IMR-90 (cell line): ENCODE measurements at regions not wholly inside any gene's neighbourhood (a gene's known extent, or its start where the extent isn't known, plus 50 kb on each side); places are given as distances from the start of the nearest gene placed in this dataset.

Experiments
- ATAC-seq: fragments of 200-7000 bp; cut with Tn5 transposase; 2 replicates; pipeline ENCODE4 v1.9.1; 2020; ENCODE audit warnings: low read depth, mild to moderate bottlenecking, moderate library complexity
- BruUV-seq: library from RNA; stranded (reverse); fragments of 400-500 nt; replicated peaks from 2 replicates; lab custom pipeline; 2021; lab: Mats Ljungman, UMichigan
- CTCF ChIA-PET: fragments of 300-600 bp; formaldehyde crosslinking; extraction: SDS; loops from one replicate; lab custom pipeline; 2021; ENCODE audit warnings: antibody characterized with exemption; lab: Yijun Ruan, JAX
- POLR2A ChIA-PET: fragments of 300-600 bp; sonication (Branson Sonifier 250); formaldehyde crosslinking; loops from one replicate; lab custom pipeline; 2022; ENCODE audit warnings: antibody characterized with exemption; ENCODE audit not compliant: unreplicated experiment; lab: Charles Lee
- DNase-seq: peaks from one replicate; pipeline ENCODE4 v3.0.0; 2013
- H2AFZ ChIP-seq: replicated peaks from 2 replicates; pipeline ENCODE3; 2013; ENCODE audit warnings: low read length, mild to moderate bottlenecking; ENCODE audit not compliant: poor library complexity
- H2AK5ac ChIP-seq: 2 replicates; pipeline ENCODE4 v1.6.1; 2013; ENCODE audit warnings: low read depth, low read length, inconsistent platforms
- H2AK9ac ChIP-seq: replicated peaks from 2 replicates; pipeline ENCODE3; 2013; ENCODE audit warnings: mild to moderate bottlenecking, low read depth, low read length, moderate library complexity; ENCODE audit not compliant: poor library complexity
- H2BK120ac ChIP-seq: 2 replicates; pipeline ENCODE4 v1.6.1; 2013; ENCODE audit warnings: low read depth, low read length, inconsistent platforms
- H2BK15ac ChIP-seq: 3 replicates; pipeline ENCODE4 v1.6.1; 2013; ENCODE audit warnings: low read depth, low read length, inconsistent platforms
- H2BK20ac ChIP-seq: 2 replicates; pipeline ENCODE4 v1.6.1; 2013; ENCODE audit warnings: low read depth, mild to moderate bottlenecking, inconsistent platforms, low read length, moderate library complexity
- H2BK5ac ChIP-seq: 2 replicates; pipeline ENCODE4 v1.6.1; 2013; ENCODE audit warnings: mild to moderate bottlenecking, low read depth, low read length, inconsistent platforms; ENCODE audit not compliant: poor library complexity, severe bottlenecking
- H3K14ac ChIP-seq: replicated peaks from 2 replicates; pipeline ENCODE4 v1.6.1; 2013; ENCODE audit warnings: low read depth, low read length, inconsistent platforms
- H3K18ac ChIP-seq: 2 replicates; pipeline ENCODE4 v1.6.1; 2013; ENCODE audit warnings: low read depth, low read length, control low read depth
- H3K23ac ChIP-seq: 2 replicates; pipeline ENCODE4 v1.6.1; 2013; ENCODE audit warnings: low read depth, low read length, inconsistent platforms
- H3K27ac ChIP-seq: 2 replicates; pipeline ENCODE4 v1.5.1; 2013; ENCODE audit warnings: mild to moderate bottlenecking, control low read depth, low read length; ENCODE audit not compliant: insufficient read depth
- H3K27me3 ChIP-seq: 2 replicates; pipeline ENCODE4 v1.6.1; 2013; ENCODE audit warnings: low read length; ENCODE audit not compliant: control insufficient read depth, insufficient read depth
- H3K36me3 ChIP-seq: 2 replicates; pipeline ENCODE4 v1.6.1; 2013; ENCODE audit warnings: low read length, mixed read lengths; ENCODE audit not compliant: control insufficient read depth, insufficient read depth
- H3K4ac ChIP-seq: 2 replicates; pipeline ENCODE4 v1.6.1; 2013; ENCODE audit warnings: low read depth, low read length, inconsistent platforms
- H3K4me1 ChIP-seq: 2 replicates; pipeline ENCODE4 v1.6.1; 2013; ENCODE audit warnings: low read length, mixed read lengths; ENCODE audit not compliant: control insufficient read depth, insufficient read depth
- H3K4me2 ChIP-seq: 2 replicates; pipeline ENCODE4 v1.6.1; 2013; ENCODE audit warnings: low read depth, mild to moderate bottlenecking, control low read depth, low read length, moderate library complexity
- H3K4me3 ChIP-seq: 2 replicates; pipeline ENCODE4 v1.5.1; 2013; ENCODE audit warnings: low read depth, mild to moderate bottlenecking, control low read depth, low read length, moderate library complexity; ENCODE audit not compliant: insufficient read depth
- H3K56ac ChIP-seq: 2 replicates; pipeline ENCODE4 v1.6.1; 2013; ENCODE audit warnings: low read length, inconsistent platforms; ENCODE audit not compliant: insufficient read depth; ENCODE audit errors: extremely low read depth
- H3K79me1 ChIP-seq, 2 experiments: 2 replicates each; pipeline ENCODE4 v1.6.1; 2013; ENCODE audit warnings: low read length in 2 of 2, inconsistent platforms in 1 of 2, low read depth in 1 of 2
- H3K9ac ChIP-seq: 2 replicates; pipeline ENCODE4 v1.6.1; 2013; ENCODE audit warnings: low read depth, low read length, control low read depth
- H3K9me1 ChIP-seq: 2 replicates; pipeline ENCODE4 v1.6.1; 2013; ENCODE audit warnings: low read length, inconsistent platforms; ENCODE audit not compliant: insufficient read depth
- H3K9me3 ChIP-seq: 2 replicates; pipeline ENCODE4 v1.6.1; 2013; ENCODE audit warnings: low read length; ENCODE audit not compliant: control insufficient read depth, insufficient read depth
- H4K20me1 ChIP-seq: 2 replicates; pipeline ENCODE4 v1.6.1; 2013; ENCODE audit warnings: low read length, inconsistent platforms; ENCODE audit not compliant: insufficient read depth
- H4K5ac ChIP-seq: 2 replicates; pipeline ENCODE4 v1.6.1; 2013; ENCODE audit warnings: mild to moderate bottlenecking, low read depth, low read length, control low read depth
- H4K8ac ChIP-seq, 2 experiments: 2 replicates each; pipeline ENCODE4 v1.6.1; 2013; ENCODE audit warnings: low read depth in 2 of 2, low read length in 2 of 2, control low read depth in 1 of 2, inconsistent platforms in 1 of 2
- H4K91ac ChIP-seq: 2 replicates; pipeline ENCODE4 v1.6.1; 2013; ENCODE audit warnings: low read depth, low read length, inconsistent platforms; ENCODE audit not compliant: insufficient read depth
- CEBPB ChIP-seq: IDR thresholded peaks from 2 replicates; pipeline ENCODE4 v1.6.1; 2012; ENCODE audit warnings: low read depth, low read length, improper control_type of control experiment
- POLR2A ChIP-seq: IDR thresholded peaks from 2 replicates; pipeline ENCODE4 v1.6.1; 2012; ENCODE audit warnings: mild to moderate bottlenecking, low read depth, low read length
- RCOR1 ChIP-seq: IDR thresholded peaks from 2 replicates; pipeline ENCODE4 v1.6.1; 2012; ENCODE audit warnings: mild to moderate bottlenecking, low read length, improper control_type of control experiment; ENCODE audit not compliant: insufficient replicate concordance
- SMC3 ChIP-seq: fragments of 150-350 bp; IDR thresholded peaks from 2 replicates; pipeline ENCODE4 v1.6.1; 2016; ENCODE audit warnings: low read depth, mild to moderate bottlenecking, antibody characterized with exemption, low read length, moderate library complexity
- WGBS, 2 experiments: methylation state at CpG; one replicate each; pipeline versions ENCODE4 v1.1.5 to v1.1.7; 2013; ENCODE audit warnings: missing lambda C conversion rate in 2 of 2; ENCODE audit not compliant: insufficient read length in 1 of 2; ENCODE audit errors: extremely low coverage in 2 of 2; 5-methylcytosine and 5-hydroxymethylcytosine counted together
- dilution Hi-C: fragments of 300-500 bp; cut with HindIII; formaldehyde crosslinking; loops from one replicate; pipeline ENCODE4 v1.14.3; 2018; ENCODE audit warnings: low sequenced_read_pairs; ENCODE audit not compliant: unreplicated experiment
- in situ Hi-C: fragments of 300-500 bp; cut with MboI; formaldehyde crosslinking; loops from 3 replicates; pipeline ENCODE4 v1.14.3; 2019; ENCODE audit warnings: low sequenced_read_pairs, inconsistent platforms, mixed read lengths
- intact Hi-C: fragments of 100-400 bp; cut with micrococcal nuclease; formaldehyde crosslinking; loops from 2 replicates; pipeline ENCODE4 v1.10.0; 2022
- TF ChIP-seq, protein P1 (sequence below): fragments of 150-350 bp; IDR thresholded peaks from 2 replicates; pipeline ENCODE4 v1.6.1; 2017; ENCODE audit warnings: mild to moderate bottlenecking, antibody characterized with exemption, low read length, low read depth
- TF ChIP-seq, protein P2 (sequence below): conservative IDR thresholded peaks from 2 replicates; pipeline ENCODE4 v1.5.1; 2012; ENCODE audit warnings: mild to moderate bottlenecking, low read depth, low read length, improper control_type of control experiment

DNA sequence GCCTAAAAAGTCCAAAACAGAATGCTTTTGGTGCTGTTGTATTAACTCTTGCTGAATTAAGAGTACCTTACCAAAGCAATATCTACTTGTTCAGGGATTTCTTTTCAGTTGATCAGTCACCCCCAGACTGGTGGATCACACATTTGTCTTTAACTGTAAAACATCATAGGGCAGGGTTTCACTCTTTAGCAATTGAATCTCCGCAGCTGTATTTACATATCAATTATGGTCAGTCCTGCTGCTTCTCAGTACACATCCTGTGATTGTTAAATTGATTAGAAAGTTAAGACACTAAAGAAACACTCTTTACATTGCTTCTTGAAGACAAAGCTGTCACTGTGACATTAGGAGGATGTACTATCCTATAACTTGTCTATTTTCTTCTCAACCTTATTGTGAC is 277.1 kb upstream of the ADGRL3 start:
- no peak overlapping the region for H2AK5ac ChIP-seq
- ChIA-PET POLR2A (no interaction called here), CTCF (no interaction called here)
- no peak overlapping the region for H3K14ac ChIP-seq
- no peak overlapping the region for H2BK120ac ChIP-seq
- H3K9me1 ChIP-seq, result no peaks in the 10 kb centered on the region
- H3K4me1 ChIP-seq, result no peaks in the 10 kb centered on the region
- TF ChIP-seq POLR2A (no peak), CEBPB (no peak), RCOR1 (no peak), SMC3 (no peak)
- TF ChIP-seq, protein P1, sequence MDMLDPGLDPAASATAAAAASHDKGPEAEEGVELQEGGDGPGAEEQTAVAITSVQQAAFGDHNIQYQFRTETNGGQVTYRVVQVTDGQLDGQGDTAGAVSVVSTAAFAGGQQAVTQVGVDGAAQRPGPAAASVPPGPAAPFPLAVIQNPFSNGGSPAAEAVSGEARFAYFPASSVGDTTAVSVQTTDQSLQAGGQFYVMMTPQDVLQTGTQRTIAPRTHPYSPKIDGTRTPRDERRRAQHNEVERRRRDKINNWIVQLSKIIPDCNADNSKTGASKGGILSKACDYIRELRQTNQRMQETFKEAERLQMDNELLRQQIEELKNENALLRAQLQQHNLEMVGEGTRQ, result no peak
- TF ChIP-seq, protein P2, sequence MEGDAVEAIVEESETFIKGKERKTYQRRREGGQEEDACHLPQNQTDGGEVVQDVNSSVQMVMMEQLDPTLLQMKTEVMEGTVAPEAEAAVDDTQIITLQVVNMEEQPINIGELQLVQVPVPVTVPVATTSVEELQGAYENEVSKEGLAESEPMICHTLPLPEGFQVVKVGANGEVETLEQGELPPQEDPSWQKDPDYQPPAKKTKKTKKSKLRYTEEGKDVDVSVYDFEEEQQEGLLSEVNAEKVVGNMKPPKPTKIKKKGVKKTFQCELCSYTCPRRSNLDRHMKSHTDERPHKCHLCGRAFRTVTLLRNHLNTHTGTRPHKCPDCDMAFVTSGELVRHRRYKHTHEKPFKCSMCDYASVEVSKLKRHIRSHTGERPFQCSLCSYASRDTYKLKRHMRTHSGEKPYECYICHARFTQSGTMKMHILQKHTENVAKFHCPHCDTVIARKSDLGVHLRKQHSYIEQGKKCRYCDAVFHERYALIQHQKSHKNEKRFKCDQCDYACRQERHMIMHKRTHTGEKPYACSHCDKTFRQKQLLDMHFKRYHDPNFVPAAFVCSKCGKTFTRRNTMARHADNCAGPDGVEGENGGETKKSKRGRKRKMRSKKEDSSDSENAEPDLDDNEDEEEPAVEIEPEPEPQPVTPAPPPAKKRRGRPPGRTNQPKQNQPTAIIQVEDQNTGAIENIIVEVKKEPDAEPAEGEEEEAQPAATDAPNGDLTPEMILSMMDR, result no peak
- H4K20me1 ChIP-seq, result no peaks in the 10 kb centered on the region
- no peaks in the 10 kb centered on the region for H3K36me3 ChIP-seq
- DNase-seq (no peak), ATAC-seq (no peak)
- in situ Hi-C loops, result no loop called here
- intact Hi-C loops, result no loop called here
- WGBS, 2 experiments, result no CpG with 5 or more reads among the region's 1 CpG
- H3K18ac ChIP-seq, result no peak overlapping the region
- H2BK5ac ChIP-seq, result no peak overlapping the region
- H3K79me1 ChIP-seq, result no peaks in the 10 kb centered on the region
- H4K5ac ChIP-seq, result no peak overlapping the region
- H3K9me3 ChIP-seq, result no peaks in the 10 kb centered on the region
- no peak overlapping the region for H2AK9ac ChIP-seq
- no peak overlapping the region for H3K27ac ChIP-seq
- no peak overlapping the region for H3K4me3 ChIP-seq
- H3K27me3 ChIP-seq, result no peaks in the 10 kb centered on the region
- no peak overlapping the region for H4K91ac ChIP-seq
- no peak overlapping the region for H2BK15ac ChIP-seq
- H3K56ac ChIP-seq, result no peak overlapping the region
- no TSS peak for BruUV-seq
- no peak overlapping the region for H3K9ac ChIP-seq
- H2BK20ac ChIP-seq, result no peak overlapping the region
- H3K4me2 ChIP-seq, result no peak overlapping the region
- H4K8ac ChIP-seq, result no peak overlapping the region
- no peak overlapping the region for H2AFZ ChIP-seq
- H3K4ac ChIP-seq, result no peak overlapping the region
- no peak overlapping the region for H3K23ac ChIP-seq
- dilution Hi-C loops, result no loop called here
